ENCODE measurements at regions not wholly inside any gene's neighbourhood (a gene's known extent, or its start where the extent isn't known, plus 50 kb on each side); places are given as distances from the start of the nearest gene placed in this dataset.

- Histone ChIP-seq H3K4me1 (ENCODE audit: control insufficient read depth in 4 of 4, insufficient read depth in 4 of 4, low read length in 3 of 4) (peaks cover 0 to 3% (median 0%) of the 10 kb centered on the region in 4 donors), H3K27me3 (ENCODE audit: control insufficient read depth in 4 of 4, insufficient read depth in 4 of 4, low read length in 3 of 4) (no peaks in the 10 kb centered on the region), H3K9me3 (ENCODE audit: control insufficient read depth in 4 of 4, low read length in 3 of 4) (no peaks in the 10 kb centered on the region), H3K9ac (ENCODE audit: low read depth in 1 of 2, low read length in 2 of 2) (no peak overlapping the region), H3K36me3 (ENCODE audit: control insufficient read depth in 4 of 4, insufficient read depth in 3 of 4, low read depth in 1 of 4, low read length in 3 of 4) (no peaks in the 10 kb centered on the region), H3K4me3 (ENCODE audit: low read depth in 1 of 3, low read length in 3 of 3) (no peak overlapping the region), H3K27ac (ENCODE audit: low read depth in 1 of 2, low read length in 2 of 2) (no peak overlapping the region)
- TF ChIP-seq YY1 (IDR thresholded peaks at IDR 0.05): no peak
- no peak for TF ChIP-seq REST (IDR thresholded peaks at IDR 0.05)
- TF ChIP-seq HNF4G (IDR thresholded peaks at IDR 0.05): no peak
- no peak for TF ChIP-seq FOXA2 (IDR thresholded peaks at IDR 0.05)
- no peak for TF ChIP-seq TAF1 (conservative IDR thresholded peaks at IDR 0.05)
- no peak for TF ChIP-seq NR2F2 (IDR thresholded peaks at IDR 0.05)
- no peak for TF ChIP-seq HNF4A (conservative IDR thresholded peaks at IDR 0.05)
- TF ChIP-seq RXRA (IDR thresholded peaks at IDR 0.05): no peak
- no peak for TF ChIP-seq SP1 (IDR thresholded peaks at IDR 0.05)
- no peak for TF ChIP-seq FOXA1 (IDR thresholded peaks at IDR 0.05)
- no peak for TF ChIP-seq ZBTB33 (IDR thresholded peaks at IDR 0.05)
- no peak for TF ChIP-seq EGR1 (IDR thresholded peaks at IDR 0.05; ENCODE audit: low read depth in 2 of 2)
- TF ChIP-seq CTCF (IDR thresholded peaks at IDR 0.05; ENCODE audit: low read depth, low read length, missing input control): no peak
- TF ChIP-seq JUND (IDR thresholded peaks at IDR 0.05): no peak
- WGBS: 97% methylated on average over 1 of the region's 1 CpG
- no peak for DNase-seq (ENCODE audit: low spot score)
These were observed 123.9 kb downstream of the ETS2 start for GRCh38 chr21:38929652-38930051.

GRCh38 chr21:38929142-38929541 lies 123.4 kb downstream of the ETS2 start:
- H3K27ac ChIP-seq (ENCODE audit: low read depth in 1 of 2, low read length in 2 of 2): no peak overlapping the region
- no peaks in the 10 kb centered on the region for H3K27me3 ChIP-seq (ENCODE audit: control insufficient read depth in 4 of 4, insufficient read depth in 4 of 4, low read length in 3 of 4)
- H3K9ac ChIP-seq (ENCODE audit: low read depth in 1 of 2, low read length in 2 of 2): no peak overlapping the region
- H3K9me3 ChIP-seq (ENCODE audit: control insufficient read depth in 4 of 4, low read length in 3 of 4): no peaks in the 10 kb centered on the region
- H3K36me3 ChIP-seq (ENCODE audit: control insufficient read depth in 4 of 4, insufficient read depth in 3 of 4, low read depth in 1 of 4, low read length in 3 of 4): no peaks in the 10 kb centered on the region
- peaks cover 0 to 3% (median 0%) of the 10 kb centered on the region in 4 donors for H3K4me1 ChIP-seq (ENCODE audit: control insufficient read depth in 4 of 4, insufficient read depth in 4 of 4, low read length in 3 of 4)
- DNase-seq (ENCODE audit: low spot score): no peak
- H3K4me3 ChIP-seq (ENCODE audit: low read depth in 1 of 3, low read length in 3 of 3): no peak overlapping the region
- TF ChIP-seq RAD21 (IDR thresholded peaks at IDR 0.05) (no peak), FOXA1 (IDR thresholded peaks at IDR 0.05) (no peak), SP1 (IDR thresholded peaks at IDR 0.05) (no peak), EGR1 (IDR thresholded peaks at IDR 0.05; ENCODE audit: low read depth in 2 of 2) (no peak)
- 94% methylated on average over 1 of the region's 1 CpG for WGBS
